ENCODE measurements at regions not wholly inside any gene's neighbourhood (a gene's known extent, or its start where the extent isn't known, plus 50 kb on each side); places are given as distances from the start of the nearest gene placed in this dataset.
"Not testable (repeated sequence)": the region's sequence is repeated elsewhere in the genome, so short reads cannot be mapped to it uniquely, and the experiment has no call there.

DNA sequence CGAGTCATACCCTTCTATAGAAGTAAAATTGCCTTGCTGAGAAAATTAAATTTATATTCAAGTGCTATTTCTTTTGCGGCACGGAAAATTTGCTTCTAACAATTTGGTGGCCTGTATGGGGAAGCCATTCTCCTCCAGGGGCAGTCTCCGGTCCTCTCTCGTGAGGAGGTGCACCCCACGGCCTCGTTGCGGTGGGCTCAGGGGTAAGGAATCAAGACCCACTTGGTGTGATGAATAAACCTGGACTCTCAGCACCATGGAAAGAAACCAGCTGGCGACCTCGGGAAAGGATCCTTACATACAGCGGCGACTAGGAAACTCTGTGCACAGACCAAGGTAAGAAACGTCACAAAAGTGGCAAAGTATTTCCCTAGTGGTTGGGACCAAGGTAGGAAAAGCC is 252.9 kb downstream of the DPY19L2 start:
- DNase-seq (ENCODE audit: low read depth in 3 of 3, low spot score in 2 of 3) = no peak

- no peak for DNase-seq (ENCODE audit: low read depth in 3 of 3, low spot score in 2 of 3)
Measured at GRCh38 chr12:63410197-63410596, 258.1 kb downstream of the DPY19L2 start.

DNA sequence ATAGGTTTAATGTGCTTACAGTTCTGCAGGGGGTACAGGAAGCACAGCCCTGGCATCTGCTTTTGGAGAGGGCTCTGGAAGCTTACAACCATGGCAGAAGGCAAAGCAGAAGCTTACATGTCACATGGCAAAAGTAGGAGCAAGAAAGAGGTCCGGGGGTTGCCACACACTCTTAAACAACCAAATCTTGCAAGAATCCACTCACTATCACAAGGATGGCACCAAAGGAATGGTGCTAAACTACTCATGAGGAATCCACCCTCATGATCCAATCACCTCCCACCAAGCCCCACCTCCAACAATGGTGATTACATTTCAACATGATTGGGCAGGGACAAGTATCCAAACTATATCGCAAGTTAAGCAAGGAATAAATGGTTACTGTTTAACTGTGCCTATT is 255.8 kb upstream of the AVPR1A start:
- no peak for DNase-seq (ENCODE audit: low read depth in 3 of 3, low spot score in 2 of 3)

- DNase-seq (ENCODE audit: low read depth in 3 of 3, low spot score in 2 of 3) = no peak
Measured at GRCh38 chr12:63404611-63405010, 253.6 kb upstream of the AVPR1A start.

- DNase-seq (ENCODE audit: low read depth in 3 of 3, low spot score in 2 of 3) = no peak
Measured at GRCh38 chr12:63403256-63403655, 252.3 kb upstream of the AVPR1A start.

DNA sequence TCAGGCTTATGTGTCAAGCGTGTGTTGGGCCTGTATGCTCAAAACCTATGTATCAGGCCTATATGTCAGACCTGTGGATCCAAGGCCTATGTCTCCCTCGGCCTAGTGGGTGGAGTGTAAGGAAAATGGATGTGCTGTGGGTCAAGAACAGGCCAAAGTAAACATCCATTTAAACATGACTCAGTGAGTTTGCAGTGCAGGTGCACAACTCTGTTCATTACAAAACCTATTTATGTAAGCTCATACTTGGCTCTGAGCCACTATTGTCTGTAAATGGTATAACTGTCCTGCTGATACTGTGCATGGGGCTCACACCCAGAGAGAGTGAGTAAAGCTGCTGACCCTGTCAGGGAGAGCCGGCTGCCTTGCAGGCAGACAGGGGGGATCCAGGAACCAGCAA is 249.7 kb upstream of the AVPR1A start:
- no peak for DNase-seq (ENCODE audit: low read depth in 3 of 3, low spot score in 2 of 3)

GRCh38 chr12:63400318-63400717 is 249.3 kb upstream of the AVPR1A start:
- DNase-seq (ENCODE audit: low read depth in 3 of 3, low spot score in 2 of 3) = no peak

GRCh38 chr12:63397807-63398206 is 246.8 kb upstream of the AVPR1A start:
- DNase-seq (ENCODE audit: low read depth in 3 of 3, low spot score in 2 of 3) = no peak

DNA sequence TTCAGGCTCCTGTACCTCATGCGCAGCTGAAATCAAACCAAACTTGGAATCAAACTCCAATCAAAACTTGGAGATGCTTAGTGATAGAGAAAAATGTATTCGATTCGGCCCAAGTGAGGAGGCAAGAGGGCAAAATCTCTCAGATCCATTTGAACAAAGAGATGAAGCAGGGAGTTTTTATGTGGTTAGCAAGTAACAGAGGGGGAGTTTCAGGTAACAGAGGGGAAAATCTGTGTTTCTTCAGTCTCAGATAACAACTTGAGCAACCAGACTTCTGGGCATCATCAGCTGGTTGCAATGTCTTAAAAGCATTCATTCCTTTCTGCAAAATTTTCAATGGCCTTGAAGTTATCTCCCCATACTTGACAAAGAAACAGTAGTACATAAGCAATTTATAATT is 245.1 kb upstream of the AVPR1A start:
- no peak for DNase-seq (ENCODE audit: low read depth in 3 of 3, low spot score in 2 of 3)

DNA sequence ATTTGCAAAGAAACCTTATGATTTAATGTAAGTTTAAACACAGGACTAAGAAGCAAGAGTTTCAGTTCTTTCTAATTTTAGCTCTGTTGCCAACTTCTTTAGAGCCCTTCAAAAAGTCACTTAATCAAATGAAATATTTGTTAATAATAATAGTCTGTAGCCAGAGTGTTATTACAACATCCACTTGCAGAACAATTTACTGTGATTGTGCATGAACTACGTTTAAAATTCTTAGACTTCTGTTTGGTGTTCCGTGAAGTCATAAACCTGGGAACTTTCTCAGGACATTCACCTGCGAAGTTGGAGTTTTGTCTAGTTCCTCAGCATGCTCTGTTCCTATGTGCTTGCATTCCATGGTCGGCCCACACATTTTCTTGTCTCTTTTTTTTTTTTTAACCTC is 244.0 kb upstream of the AVPR1A start:
- DNase-seq (ENCODE audit: low read depth in 3 of 3, low spot score in 2 of 3) = no peak

GRCh38 chr12:63394349-63394748 is 243.3 kb upstream of the AVPR1A start:
- no peak for DNase-seq (ENCODE audit: low read depth in 3 of 3, low spot score in 2 of 3)

DNA sequence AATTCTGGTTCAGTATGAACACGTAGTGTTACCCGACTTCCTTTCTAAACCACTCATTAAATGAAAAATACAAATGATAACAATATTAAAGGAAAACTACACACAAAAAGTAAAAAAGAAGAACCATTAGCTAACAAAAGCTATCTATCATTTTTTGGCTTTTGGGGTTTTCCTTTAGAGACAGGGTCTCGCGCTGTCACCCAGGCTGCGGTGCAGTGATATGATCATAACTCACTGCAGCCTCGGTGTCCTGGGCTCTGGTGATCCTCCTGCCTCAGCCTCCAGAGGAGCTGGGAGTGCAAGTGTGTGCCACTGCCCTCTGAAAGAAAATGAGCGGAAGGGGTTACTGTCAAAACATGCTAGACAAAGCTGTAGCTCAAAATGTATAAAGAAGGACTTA is 238.2 kb upstream of the AVPR1A start:
- no peak for DNase-seq (ENCODE audit: low read depth in 3 of 3, low spot score in 2 of 3)

GRCh38 chr12:63387771-63388170 is 236.8 kb upstream of the AVPR1A start:
- DNase-seq (ENCODE audit: low read depth in 3 of 3, low spot score in 2 of 3) = peak in 1 of 3 donors; percentile 15

DNA sequence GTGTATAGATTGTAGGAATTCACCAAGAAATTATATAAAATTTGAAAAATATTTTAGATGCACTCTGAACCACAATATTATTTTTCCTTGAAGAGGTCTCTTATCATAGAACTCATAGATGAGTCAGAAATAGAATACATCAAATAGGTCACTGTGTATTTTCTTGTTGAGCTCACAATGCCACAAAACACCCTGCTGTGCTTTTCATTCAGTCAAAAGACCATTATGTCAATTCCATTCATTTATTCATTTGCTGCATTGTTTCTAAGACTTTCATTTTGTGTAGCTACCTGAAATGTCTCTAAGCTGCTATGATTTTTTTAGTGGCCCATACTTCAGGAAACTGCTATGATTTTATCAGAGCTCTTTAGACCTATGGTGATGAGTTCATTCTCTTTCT is 231.9 kb upstream of the AVPR1A start:
- no peak for DNase-seq (ENCODE audit: low read depth in 3 of 3, low spot score in 2 of 3)

DNA sequence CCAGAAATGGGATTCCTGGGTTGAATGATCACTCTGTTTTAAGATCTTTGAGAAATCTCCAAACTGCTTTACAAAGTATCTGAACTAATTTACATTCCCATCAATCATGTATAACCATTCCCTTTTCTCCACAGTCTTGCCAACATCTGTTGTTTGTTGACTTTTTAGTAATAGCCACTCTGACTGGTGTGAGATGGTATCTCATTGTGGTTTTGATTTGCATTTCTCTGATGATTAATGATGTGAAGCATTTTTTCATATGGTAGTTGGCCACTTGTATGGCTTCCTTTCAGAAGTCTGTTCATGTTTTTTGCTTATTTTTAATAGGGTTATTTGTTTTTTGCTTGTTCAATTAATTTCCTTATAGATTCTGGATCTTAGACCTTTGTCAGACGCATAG is 211.8 kb upstream of the AVPR1A start:
- no peak for DNase-seq (ENCODE audit: low read depth in 3 of 3, low spot score in 2 of 3)

DNA sequence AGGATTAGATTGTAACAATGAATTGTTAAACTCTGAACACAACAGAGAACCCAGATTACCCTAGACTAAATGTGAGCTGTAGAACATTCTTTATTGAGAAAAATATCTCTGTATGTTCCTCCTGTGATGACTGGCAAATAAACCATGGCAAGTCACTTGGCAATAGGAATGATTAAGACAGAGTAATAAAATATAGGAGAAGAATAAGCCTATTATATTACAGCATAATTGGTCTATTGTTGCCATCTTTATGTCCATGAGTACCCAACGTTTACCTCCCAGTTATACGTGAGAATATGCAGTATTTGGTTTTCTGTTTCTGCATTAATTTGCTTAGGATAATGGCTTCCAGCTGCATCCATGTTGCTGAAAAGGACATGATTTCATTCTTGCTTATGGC is 211.2 kb upstream of the AVPR1A start:
- no peak for DNase-seq (ENCODE audit: low read depth in 3 of 3, low spot score in 2 of 3)

DNA sequence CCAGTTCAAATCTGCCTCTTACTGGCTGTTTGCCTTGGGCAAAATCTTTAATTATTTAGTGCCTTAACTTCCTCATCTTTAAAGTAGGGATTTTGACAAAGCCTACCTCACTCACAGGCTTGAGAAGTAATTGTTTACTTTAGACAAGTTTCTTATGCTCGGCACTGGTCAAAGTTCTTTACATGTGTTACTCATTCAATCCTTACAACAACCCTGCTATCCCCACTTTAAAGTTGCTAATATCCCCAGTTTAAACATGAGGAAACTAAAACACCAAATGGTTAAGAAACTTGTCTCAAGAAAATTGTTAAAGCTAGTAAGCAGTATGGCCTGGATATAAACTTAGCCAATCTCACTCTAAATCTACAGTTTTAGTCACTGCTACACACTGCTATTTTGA is 204.0 kb upstream of the AVPR1A start:
- no peak for DNase-seq (ENCODE audit: low read depth in 3 of 3, low spot score in 2 of 3)

GRCh38 chr12:63353559-63353958 is 202.6 kb upstream of the AVPR1A start:
- DNase-seq (ENCODE audit: low read depth in 3 of 3, low spot score in 2 of 3) = no peak

- DNase-seq (ENCODE audit: low read depth in 3 of 3, low spot score in 2 of 3) = no peak
Measured at GRCh38 chr12:63351370-63351769, 200.4 kb upstream of the AVPR1A start.

DNA sequence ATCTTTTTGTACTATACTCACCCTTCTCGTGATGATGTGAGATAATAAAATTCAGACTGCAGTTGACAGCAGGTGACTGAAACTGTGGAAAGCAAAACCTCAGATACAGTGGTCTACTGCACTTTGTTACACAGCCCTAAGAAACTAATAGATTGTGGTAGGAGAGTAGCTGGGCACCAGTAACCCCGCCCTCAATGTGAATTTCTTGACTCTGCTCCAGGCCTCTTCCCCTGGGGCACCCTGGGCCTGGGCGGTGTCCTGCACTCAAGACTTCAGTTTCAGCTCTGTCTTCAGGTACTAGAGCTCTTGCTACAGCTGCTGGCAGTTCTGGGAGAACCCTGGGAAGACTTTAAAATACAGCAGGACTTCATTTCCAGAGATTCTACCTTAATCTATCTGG is 197.6 kb upstream of the AVPR1A start:
- no peak for DNase-seq (ENCODE audit: low read depth in 3 of 3, low spot score in 2 of 3)

- DNase-seq (ENCODE audit: low read depth in 3 of 3, low spot score in 2 of 3) = not testable (repeated sequence)
Measured at GRCh38 chr12:63337158-63337557, 186.2 kb upstream of the AVPR1A start.

DNA sequence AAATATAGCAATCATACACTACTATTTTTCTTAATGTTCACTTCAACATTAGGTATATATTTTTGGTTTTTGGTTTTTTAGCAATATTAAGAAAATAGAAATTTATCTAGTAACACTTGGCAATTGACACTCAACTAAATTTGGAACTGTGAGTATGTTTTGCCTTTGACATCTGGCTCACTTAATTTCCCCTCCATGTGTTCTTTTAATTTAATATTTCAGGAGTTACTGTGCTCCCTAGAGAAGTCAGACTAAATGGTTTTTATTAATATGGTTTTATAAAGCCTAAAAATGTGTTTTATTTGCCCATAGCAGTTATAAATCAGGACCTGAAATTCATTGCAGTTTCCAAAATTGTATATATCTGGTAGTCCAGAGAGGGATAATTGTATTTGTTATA is 175.3 kb upstream of the AVPR1A start:
- DNase-seq (ENCODE audit: low read depth in 3 of 3, low spot score in 2 of 3) = no peak

GRCh38 chr12:63325757-63326156 is 174.8 kb upstream of the AVPR1A start:
- no peak for DNase-seq (ENCODE audit: low read depth in 3 of 3, low spot score in 2 of 3)

- no peak for DNase-seq (ENCODE audit: low read depth in 3 of 3, low spot score in 2 of 3)
Measured at GRCh38 chr12:63323942-63324341, 172.9 kb upstream of the AVPR1A start.
